ENCODE measurements at regions not wholly inside any gene's neighbourhood (a gene's known extent, or its start where the extent isn't known, plus 50 kb on each side); places are given as distances from the start of the nearest gene placed in this dataset.

- H3K36me3 ChIP-seq (ENCODE audit: low read length), result no peaks in the 10 kb centered on the region
- no peak overlapping the region for H3K27ac ChIP-seq (ENCODE audit: low read depth, low read length)
- H2AFZ ChIP-seq (ENCODE audit: low read depth, low read length, severe bottlenecking), result no peak overlapping the region
- no peaks in the 10 kb centered on the region for H3K79me2 ChIP-seq (ENCODE audit: insufficient read depth, low read length)
- no peaks in the 10 kb centered on the region for H3K27me3 ChIP-seq (ENCODE audit: low read length)
- no peak overlapping the region for H3K4me2 ChIP-seq (ENCODE audit: low read depth, low read length, poor library complexity, severe bottlenecking)
- H3K4me3 ChIP-seq (ENCODE audit: insufficient read depth, low read length, poor library complexity, severe bottlenecking), result no peak overlapping the region
- H3K9me3 ChIP-seq (ENCODE audit: insufficient read depth, low read length), result no peaks in the 10 kb centered on the region
- no peaks in the 10 kb centered on the region for H3K9me2 ChIP-seq (replicated peaks; ENCODE audit: insufficient read depth, low read length)
- no peak overlapping the region for H3K9ac ChIP-seq (ENCODE audit: low read length)
- no peaks in the 10 kb centered on the region for H4K20me1 ChIP-seq (ENCODE audit: low read depth, low read length)
- H3F3A ChIP-seq (ENCODE audit: insufficient read depth), result no peaks in the 10 kb centered on the region
- TF ChIP-seq CTCF (IDR thresholded peaks at IDR 0.05; ENCODE audit: insufficient read depth, low read length, poor library complexity, severe bottlenecking) (no peak), EZH2phosphoT487 (conservative IDR thresholded peaks at IDR 0.05; ENCODE audit: low read length) (no peak)
Measured at GRCh38 chr11:70611821-70612220, 213.5 kb downstream of the CTTN start.

GRCh38 chr11:70612459-70613141, 214.3 kb downstream of the CTTN start:
- TF ChIP-seq CTCF (IDR thresholded peaks at IDR 0.05; ENCODE audit: insufficient read depth, low read length, poor library complexity, severe bottlenecking), result no peak
- no peak for TF ChIP-seq EZH2phosphoT487 (conservative IDR thresholded peaks at IDR 0.05; ENCODE audit: low read length)
- Histone ChIP-seq H3K9me3 (ENCODE audit: insufficient read depth, low read length) (no peaks in the 10 kb centered on the region), H3K27ac (ENCODE audit: low read depth, low read length) (no peak overlapping the region), H3K36me3 (ENCODE audit: low read length) (no peaks in the 10 kb centered on the region), H3K79me2 (ENCODE audit: insufficient read depth, low read length) (no peaks in the 10 kb centered on the region), H4K20me1 (ENCODE audit: low read depth, low read length) (no peaks in the 10 kb centered on the region), H3F3A (ENCODE audit: insufficient read depth) (no peaks in the 10 kb centered on the region), H3K9ac (ENCODE audit: low read length) (no peak overlapping the region), H3K4me3 (ENCODE audit: insufficient read depth, low read length, poor library complexity, severe bottlenecking) (no peak overlapping the region), H2AFZ (ENCODE audit: low read depth, low read length, severe bottlenecking) (no peak overlapping the region), H3K9me2 (replicated peaks; ENCODE audit: insufficient read depth, low read length) (no peaks in the 10 kb centered on the region), H3K4me2 (ENCODE audit: low read depth, low read length, poor library complexity, severe bottlenecking) (no peak overlapping the region), H3K27me3 (ENCODE audit: low read length) (no peaks in the 10 kb centered on the region)

- H3K4me2 ChIP-seq (ENCODE audit: low read depth, low read length, poor library complexity, severe bottlenecking), result no peak overlapping the region
- no peaks in the 10 kb centered on the region for H3K27me3 ChIP-seq (ENCODE audit: low read length)
- no peaks in the 10 kb centered on the region for H3K79me2 ChIP-seq (ENCODE audit: insufficient read depth, low read length)
- no peak overlapping the region for H3K27ac ChIP-seq (ENCODE audit: low read depth, low read length)
- TF ChIP-seq EZH2phosphoT487 (conservative IDR thresholded peaks at IDR 0.05; ENCODE audit: low read length), result no peak
- TF ChIP-seq CTCF (IDR thresholded peaks at IDR 0.05; ENCODE audit: insufficient read depth, low read length, poor library complexity, severe bottlenecking), result no peak
- H4K20me1 ChIP-seq (ENCODE audit: low read depth, low read length), result no peaks in the 10 kb centered on the region
- no peak overlapping the region for H2AFZ ChIP-seq (ENCODE audit: low read depth, low read length, severe bottlenecking)
- no peaks in the 10 kb centered on the region for H3K36me3 ChIP-seq (ENCODE audit: low read length)
- H3K4me3 ChIP-seq (ENCODE audit: insufficient read depth, low read length, poor library complexity, severe bottlenecking), result no peak overlapping the region
- H3F3A ChIP-seq (ENCODE audit: insufficient read depth), result no peaks in the 10 kb centered on the region
- no peak overlapping the region for H3K9ac ChIP-seq (ENCODE audit: low read length)
- no peaks in the 10 kb centered on the region for H3K9me2 ChIP-seq (replicated peaks; ENCODE audit: insufficient read depth, low read length)
- H3K9me3 ChIP-seq (ENCODE audit: insufficient read depth, low read length), result no peaks in the 10 kb centered on the region
Measured at GRCh38 chr11:70614034-70614681, 215.8 kb downstream of the CTTN start.
